Loucy (cell line): ENCODE measurements at regions not wholly inside any gene's neighbourhood (a gene's known extent, or its start where the extent isn't known, plus 50 kb on each side); places are given as distances from the start of the nearest gene placed in this dataset.

ENCODE experiments used
- H2AFZ ChIP-seq: fragments of 200-600 bp; sonication (generic); 2 replicates; pipeline ENCODE4 v1.6.0; 2016; ENCODE audit warnings: antibody characterized with exemption, mild to moderate bottlenecking, low read length, moderate library complexity
- H3F3A ChIP-seq: fragments of 200-600 bp; 2 replicates; pipeline ENCODE4 v1.6.0; 2016; ENCODE audit warnings: antibody characterized with exemption, low read depth, mild to moderate bottlenecking
- H3K27me3 ChIP-seq: fragments of 200-600 bp; sonication (generic); 2 replicates; pipeline ENCODE4 v1.6.1; 2014; ENCODE audit warnings: low read length, mild to moderate bottlenecking; ENCODE audit not compliant: insufficient read depth, poor library complexity, severe bottlenecking
- H3K36me3 ChIP-seq: fragments of 200-600 bp; sonication (generic); 2 replicates; pipeline ENCODE4 v1.6.1; 2016; ENCODE audit warnings: low read length; ENCODE audit not compliant: insufficient read depth
- H3K4me1 ChIP-seq: fragments of 200-600 bp; sonication (generic); 2 replicates; pipeline ENCODE4 v1.5.1; 2014; ENCODE audit warnings: low read length, mild to moderate bottlenecking; ENCODE audit not compliant: insufficient read depth, poor library complexity, severe bottlenecking
- H3K4me2 ChIP-seq: fragments of 200-600 bp; sonication (generic); 2 replicates; pipeline ENCODE4 v1.6.0; 2014; ENCODE audit warnings: antibody characterized with exemption, low read length, low read depth, mild to moderate bottlenecking; ENCODE audit not compliant: poor library complexity, severe bottlenecking
- H3K4me3 ChIP-seq: fragments of 200-600 bp; sonication (generic); 2 replicates; pipeline ENCODE4 v1.5.1; 2014; ENCODE audit warnings: low read length, mild to moderate bottlenecking, mixed read lengths; ENCODE audit not compliant: poor library complexity, severe bottlenecking
- H3K79me2 ChIP-seq: fragments of 200-600 bp; sonication (generic); 2 replicates; pipeline ENCODE4 v1.6.1; 2014; ENCODE audit warnings: low read length; ENCODE audit not compliant: insufficient read depth
- H3K9ac ChIP-seq: fragments of 200-600 bp; sonication (generic); 2 replicates; pipeline ENCODE4 v1.6.0; 2014; ENCODE audit warnings: mild to moderate bottlenecking, low read depth, low read length, moderate library complexity; ENCODE audit not compliant: poor library complexity, severe bottlenecking
- H3K9me2 ChIP-seq: fragments of 200-600 bp; sonication (generic); replicated peaks from 2 replicates; pipeline ENCODE4 v1.6.1; 2016; ENCODE audit warnings: low read depth, low read length, mixed read lengths
- H3K9me3 ChIP-seq: fragments of 200-600 bp; sonication (generic); 2 replicates; pipeline ENCODE4 v1.6.1; 2014; ENCODE audit warnings: mild to moderate bottlenecking, antibody characterized with exemption, low read length, low read depth; ENCODE audit not compliant: insufficient read depth
- H4K20me1 ChIP-seq: fragments of 200-600 bp; sonication (generic); 2 replicates; pipeline ENCODE4 v1.6.0; 2014; ENCODE audit warnings: antibody characterized with exemption, low read length, mild to moderate bottlenecking; ENCODE audit not compliant: insufficient read depth, poor library complexity, severe bottlenecking
- CTCF ChIP-seq: fragments of 200-600 bp; sonication (generic); conservative IDR thresholded peaks from 2 replicates; pipeline ENCODE4 v1.5.1; 2014; ENCODE audit warnings: mild to moderate bottlenecking, antibody characterized with exemption, low read length
- EZH2phosphoT487 ChIP-seq: fragments of 200-600 bp; IDR thresholded peaks from 2 replicates; pipeline ENCODE4 v1.6.1; 2018; ENCODE audit warnings: antibody characterized with exemption, mild to moderate bottlenecking, moderate library complexity, borderline replicate concordance

- no peaks in the 10 kb centered on the region for H3K36me3 ChIP-seq
- no peak overlapping the region for H3K4me3 ChIP-seq
- no peak overlapping the region for H3K9ac ChIP-seq
- 0 out of 2 replicates have a peak, but pooled peaks cover 2% of the 10 kb centered on the region for H3K9me3 ChIP-seq
- no peaks in the 10 kb centered on the region for H3K27me3 ChIP-seq
- H3K9me2 ChIP-seq, result no peaks in the 10 kb centered on the region
- H3F3A ChIP-seq, result no peaks in the 10 kb centered on the region
- no peaks in the 10 kb centered on the region for H3K4me1 ChIP-seq
- H3K4me2 ChIP-seq, result no peak overlapping the region
- no peak overlapping the region for H2AFZ ChIP-seq
- no peaks in the 10 kb centered on the region for H4K20me1 ChIP-seq
- no peaks in the 10 kb centered on the region for H3K79me2 ChIP-seq
- TF ChIP-seq CTCF (no peak), EZH2phosphoT487 (no peak)
These were observed 820.2 kb upstream of the SALL3 start for GRCh38 chr18:78159397-78159796.

- no peak overlapping the region for H3K4me2 ChIP-seq
- no peaks in the 10 kb centered on the region for H3K4me1 ChIP-seq
- H3F3A ChIP-seq, result no peaks in the 10 kb centered on the region
- no peaks in the 10 kb centered on the region for H3K36me3 ChIP-seq
- peaks cover 2% of the 10 kb centered on the region; the same call in 1 of the 2 replicates for H3K9me3 ChIP-seq
- no peaks in the 10 kb centered on the region for H3K9me2 ChIP-seq
- no peak overlapping the region for H2AFZ ChIP-seq
- no peaks in the 10 kb centered on the region for H4K20me1 ChIP-seq
- no peak overlapping the region for H3K9ac ChIP-seq
- no peaks in the 10 kb centered on the region for H3K27me3 ChIP-seq
- no peak for TF ChIP-seq EZH2phosphoT487
- no peaks in the 10 kb centered on the region for H3K79me2 ChIP-seq
- no peak overlapping the region for H3K4me3 ChIP-seq
These were observed 818.5 kb upstream of the SALL3 start for GRCh38 chr18:78160961-78161656.

- no peak overlapping the region for H3K9ac ChIP-seq
- TF ChIP-seq CTCF (no peak), EZH2phosphoT487 (no peak)
- H3K4me1 ChIP-seq, result no peaks in the 10 kb centered on the region
These were observed 814.1 kb upstream of the SALL3 start for GRCh38 chr18:78165525-78165924.

GRCh38 chr18:78168526-78168925 is 811.1 kb upstream of the SALL3 start:
- Histone ChIP-seq H3K9me2 (no peaks in the 10 kb centered on the region), H3K4me3 (no peak overlapping the region), H4K20me1 (no peaks in the 10 kb centered on the region), H3K27me3 (no peaks in the 10 kb centered on the region), H3F3A (no peaks in the 10 kb centered on the region), H3K79me2 (no peaks in the 10 kb centered on the region), H3K4me2 (no peak overlapping the region), H3K9ac (no peak overlapping the region), H3K36me3 (no peaks in the 10 kb centered on the region), H3K4me1 (no peaks in the 10 kb centered on the region), H2AFZ (no peak overlapping the region), H3K9me3 (peaks cover 3% of the 10 kb centered on the region; the same call in 1 of the 2 replicates)
- TF ChIP-seq EZH2phosphoT487 (no peak), CTCF (no peak)

More at GRCh38 chr18:78165525-78165924, 814.1 kb upstream of the SALL3 start:
- Histone ChIP-seq H3K9me2 (no peaks in the 10 kb centered on the region), H3K4me3 (no peak overlapping the region), H4K20me1 (no peaks in the 10 kb centered on the region), H3F3A (no peaks in the 10 kb centered on the region), H3K79me2 (no peaks in the 10 kb centered on the region), H3K36me3 (no peaks in the 10 kb centered on the region), H3K9me3 (peaks cover 2% of the 10 kb centered on the region; the same call in 1 of the 2 replicates), H2AFZ (no peak overlapping the region), H3K27me3 (no peaks in the 10 kb centered on the region), H3K4me2 (no peak overlapping the region)
